CD14-positive monocyte (primary cell): ENCODE measurements at regions not wholly inside any gene's neighbourhood (a gene's known extent, or its start where the extent isn't known, plus 50 kb on each side); places are given as distances from the start of the nearest gene placed in this dataset.

ENCODE experiments used
- DNase-seq, 3 donors: peaks; one replicate each; pipeline ENCODE4 v3.0.0-alpha.2; 2011 to 2022
- H2AFZ ChIP-seq: 2 replicates; pipeline ENCODE4 v1.6.0; 2012; ENCODE audit warnings: mild to moderate bottlenecking, low read depth, low read length, inconsistent platforms; ENCODE audit not compliant: insufficient read depth, poor library complexity, severe bottlenecking
- H3K27ac ChIP-seq, 2 donors: 1 replicate in 1 of 2; 2 replicates in 1 of 2; pipeline ENCODE4 v1.5.1; 2012 to 2013; ENCODE audit warnings: low read length in 2 of 2, control low read depth in 1 of 2, inconsistent platforms in 1 of 2, low read depth in 1 of 2, mild to moderate bottlenecking in 1 of 2
- H3K27me3 ChIP-seq, 2 donors: one replicate each; pipeline versions ENCODE4 v1.6.0 to v1.6.1; 2011 to 2013; ENCODE audit warnings: low read length in 2 of 2; ENCODE audit not compliant: control insufficient read depth in 2 of 2, insufficient read depth in 2 of 2
- H3K36me3 ChIP-seq, 2 donors: replicated peaks in 1 of 2; 1 replicate in 1 of 2; 2 replicates in 1 of 2; pipeline versions ENCODE4 v1.5.1 to v1.6.1; 2012 to 2013; ENCODE audit warnings: low read length in 2 of 2, control low read depth in 1 of 2, inconsistent platforms in 1 of 2, mild to moderate bottlenecking in 1 of 2; ENCODE audit not compliant: insufficient read depth in 2 of 2, control insufficient read depth in 1 of 2
- H3K4me1 ChIP-seq, 2 donors: 1 replicate in 1 of 2; 2 replicates in 1 of 2; pipeline versions ENCODE4 v1.5.1 to v1.6.1; 2012 to 2013; ENCODE audit warnings: low read length in 2 of 2, control low read depth in 1 of 2, inconsistent platforms in 1 of 2, mild to moderate bottlenecking in 1 of 2, moderate library complexity in 1 of 2; ENCODE audit not compliant: insufficient read depth in 2 of 2, control insufficient read depth in 1 of 2
- H3K4me2 ChIP-seq: replicated peaks from 2 replicates; pipeline ENCODE3; 2012; ENCODE audit warnings: low read length, moderate library complexity, mild to moderate bottlenecking; ENCODE audit not compliant: poor library complexity, severe bottlenecking; ENCODE audit errors: extremely low read depth
- H3K4me3 ChIP-seq, 3 experiments: fragments of 200-600 bp in 1 of 3; sonication (generic) in 1 of 3; replicated peaks in 1 of 3; 1 replicate in 2 of 3; 2 replicates in 1 of 3; pipeline ENCODE4 v1.5.1; 2011 to 2013; ENCODE audit warnings: low read length in 3 of 3, mild to moderate bottlenecking in 3 of 3, control low read depth in 2 of 3, low read depth in 2 of 3, inconsistent platforms in 1 of 3, moderate library complexity in 1 of 3
- H3K79me2 ChIP-seq: 2 replicates; pipeline ENCODE4 v1.6.0; 2012; ENCODE audit warnings: mild to moderate bottlenecking, control low read depth, inconsistent platforms, low read length, moderate library complexity; ENCODE audit not compliant: insufficient read depth
- H3K9ac ChIP-seq: 2 replicates; pipeline ENCODE4 v1.6.0; 2017; ENCODE audit warnings: low read length, mild to moderate bottlenecking; ENCODE audit not compliant: insufficient read depth, poor library complexity, severe bottlenecking
- H3K9me3 ChIP-seq, 2 donors: replicated peaks in 1 of 2; 1 replicate in 1 of 2; 2 replicates in 1 of 2; pipeline versions ENCODE4 v1.5.1 to v1.6.1; 2012 to 2013; ENCODE audit warnings: low read length in 2 of 2, control low read depth in 1 of 2; ENCODE audit not compliant: control insufficient read depth in 1 of 2, insufficient read depth in 1 of 2
- H4K20me1 ChIP-seq: 2 replicates; pipeline ENCODE4 v1.6.0; 2012; ENCODE audit warnings: mild to moderate bottlenecking, low read length, control low read depth, moderate library complexity; ENCODE audit not compliant: insufficient read depth
- H3K27ac Mint-ChIP-seq, 7 donors: one replicate each; pipeline ENCODE4 v1.8.0; 2020; ENCODE audit warnings: mild to moderate bottlenecking in 7 of 7, mixed read lengths in 7 of 7, moderate library complexity in 6 of 7, inconsistent platforms in 2 of 7
- H3K27me3 Mint-ChIP-seq, 3 donors: one replicate each; pipeline ENCODE4 v1.8.0; 2021 to 2022; ENCODE audit warnings: low read depth in 3 of 3, mild to moderate bottlenecking in 3 of 3, mixed read lengths in 3 of 3, moderate library complexity in 3 of 3, inconsistent platforms in 1 of 3
- H3K36me3 Mint-ChIP-seq, 2 donors: one replicate each; pipeline ENCODE4 v1.8.0; 2020; ENCODE audit warnings: mixed read lengths in 2 of 2, inconsistent platforms in 1 of 2, mild to moderate bottlenecking in 1 of 2
- H3K4me1 Mint-ChIP-seq: one replicate; pipeline ENCODE4 v1.8.0; 2020; ENCODE audit warnings: mild to moderate bottlenecking, mixed read lengths
- H3K4me3 Mint-ChIP-seq, 2 donors: one replicate each; pipeline ENCODE4 v1.8.0; 2020; ENCODE audit warnings: mild to moderate bottlenecking in 2 of 2, mixed read lengths in 2 of 2, moderate library complexity in 1 of 2
- H3K9me3 Mint-ChIP-seq, 7 donors: one replicate each; pipeline ENCODE4 v1.8.0; 2020 to 2022; ENCODE audit warnings: mixed read lengths in 7 of 7, mild to moderate bottlenecking in 6 of 7, moderate library complexity in 6 of 7, inconsistent platforms in 2 of 7
- CTCF ChIP-seq: fragments of 200-600 bp; IDR thresholded peaks from one replicate; pipeline ENCODE4 v1.8.0; 2022; ENCODE audit warnings: antibody characterized with exemption, mild to moderate bottlenecking
- WGBS: methylation state at CpG from one replicate; pipeline ENCODE4 v1.1.5; 2013; ENCODE audit warnings: missing lambda C conversion rate; ENCODE audit not compliant: insufficient coverage; 5-methylcytosine and 5-hydroxymethylcytosine counted together
- intact Hi-C, 2 donors: fragments of 100-400 bp; cut with micrococcal nuclease; formaldehyde crosslinking; loops; one replicate each; pipeline versions ENCODE4 v1.15.0 to v1.15.1; 2023

- Histone ChIP-seq H3K27ac (no peak overlapping the region), H3K79me2 (no peaks in the 10 kb centered on the region), H4K20me1 (no peaks in the 10 kb centered on the region), H3K4me2 (no peak overlapping the region), H3K9me3 (no peaks in the 10 kb centered on the region), H3K4me1 (no peaks in the 10 kb centered on the region), H2AFZ (no peak overlapping the region), H3K36me3 (no peaks in the 10 kb centered on the region), H3K27me3 (peaks cover 0 to 16% of the 10 kb centered on the region in 2 donors), H3K4me3 (no peak overlapping the region), H3K9ac (no peak overlapping the region)
- no peaks in the 10 kb centered on the region for H3K4me1 Mint-ChIP-seq
- intact Hi-C loops, result no loop called here
- H3K4me3 Mint-ChIP-seq, result no peak overlapping the region
- H3K27ac Mint-ChIP-seq, result no peak overlapping the region
- no peaks in the 10 kb centered on the region for H3K36me3 Mint-ChIP-seq
- 8% methylated on average over 7 of the region's 7 CpGs for WGBS
- peaks cover 0 to 7% (median 2%) of the 10 kb centered on the region in 7 donors for H3K9me3 Mint-ChIP-seq
- DNase-seq, result no peak
- peaks cover 15 to 23% (median 20%) of the 10 kb centered on the region in 3 donors for H3K27me3 Mint-ChIP-seq
- TF ChIP-seq CTCF, result no peak
These were observed 305.9 kb upstream of the ARRDC4 start for GRCh38 chr15:97654481-97655076.

- Mint-ChIP-seq H3K36me3 (no peaks in the 10 kb centered on the region), H3K27ac (no peak overlapping the region), H3K27me3 (peaks cover 0 to 4% (median 2%) of the 10 kb centered on the region in 3 donors), H3K4me3 (no peak overlapping the region), H3K4me1 (no peaks in the 10 kb centered on the region), H3K9me3 (peaks cover 0 to 19% (median 7%) of the 10 kb centered on the region in 7 donors)
- no peak for DNase-seq
- no peak overlapping the region for H3K9ac ChIP-seq
- no peaks in the 10 kb centered on the region for H3K27me3 ChIP-seq
- no peaks in the 10 kb centered on the region for H3K4me1 ChIP-seq
- no peak overlapping the region for H2AFZ ChIP-seq
- TF ChIP-seq CTCF, result no peak
- H3K27ac ChIP-seq, result no peak overlapping the region
- no peak overlapping the region for H3K4me3 ChIP-seq
- H3K79me2 ChIP-seq, result no peaks in the 10 kb centered on the region
- no peaks in the 10 kb centered on the region for H3K36me3 ChIP-seq
- peaks cover 8 to 15% of the 10 kb centered on the region in 2 donors for H3K9me3 ChIP-seq
- intact Hi-C loops, result no loop called here
- H3K4me2 ChIP-seq, result no peak overlapping the region
- H4K20me1 ChIP-seq, result no peaks in the 10 kb centered on the region
- WGBS, result 63% methylated on average over 3 of the region's 3 CpGs
These were observed 298.7 kb upstream of the ARRDC4 start for GRCh38 chr15:97661796-97662195.
